ENCODE measurements at regions not wholly inside any gene's neighbourhood (a gene's known extent, or its start where the extent isn't known, plus 50 kb on each side); places are given as distances from the start of the nearest gene placed in this dataset.

DNA sequence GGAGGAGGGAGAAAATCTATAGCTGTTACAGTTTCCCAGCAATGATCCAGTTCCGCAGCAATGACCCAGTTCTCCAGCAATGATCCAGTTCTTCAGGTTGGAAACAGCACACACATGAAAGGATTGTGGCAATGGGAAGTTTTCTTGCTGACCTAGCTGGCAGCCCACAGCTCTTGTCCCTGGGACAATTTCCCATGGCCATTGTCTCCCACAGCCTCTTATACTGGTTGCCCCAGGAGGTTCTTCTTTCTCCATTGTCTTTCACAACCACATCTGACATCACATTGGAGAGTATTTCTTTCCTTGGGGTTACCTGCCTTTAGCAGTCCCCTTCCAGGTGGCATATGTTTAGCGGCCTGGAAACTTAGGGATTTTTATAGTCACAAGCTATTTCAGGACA lies 209.8 kb upstream of the PLEKHG7 start:
- Histone ChIP-seq H3K36me3 (ENCODE audit: control insufficient read depth, insufficient read depth, low read length) (no peaks in the 10 kb centered on the region), H3K27me3 (replicated peaks; ENCODE audit: control insufficient read depth, insufficient read depth, low read length) (no peaks in the 10 kb centered on the region), H3K4me3 (replicated peaks; ENCODE audit: low read depth, low read length) (no peak overlapping the region)
- TF ChIP-seq, protein P1, sequence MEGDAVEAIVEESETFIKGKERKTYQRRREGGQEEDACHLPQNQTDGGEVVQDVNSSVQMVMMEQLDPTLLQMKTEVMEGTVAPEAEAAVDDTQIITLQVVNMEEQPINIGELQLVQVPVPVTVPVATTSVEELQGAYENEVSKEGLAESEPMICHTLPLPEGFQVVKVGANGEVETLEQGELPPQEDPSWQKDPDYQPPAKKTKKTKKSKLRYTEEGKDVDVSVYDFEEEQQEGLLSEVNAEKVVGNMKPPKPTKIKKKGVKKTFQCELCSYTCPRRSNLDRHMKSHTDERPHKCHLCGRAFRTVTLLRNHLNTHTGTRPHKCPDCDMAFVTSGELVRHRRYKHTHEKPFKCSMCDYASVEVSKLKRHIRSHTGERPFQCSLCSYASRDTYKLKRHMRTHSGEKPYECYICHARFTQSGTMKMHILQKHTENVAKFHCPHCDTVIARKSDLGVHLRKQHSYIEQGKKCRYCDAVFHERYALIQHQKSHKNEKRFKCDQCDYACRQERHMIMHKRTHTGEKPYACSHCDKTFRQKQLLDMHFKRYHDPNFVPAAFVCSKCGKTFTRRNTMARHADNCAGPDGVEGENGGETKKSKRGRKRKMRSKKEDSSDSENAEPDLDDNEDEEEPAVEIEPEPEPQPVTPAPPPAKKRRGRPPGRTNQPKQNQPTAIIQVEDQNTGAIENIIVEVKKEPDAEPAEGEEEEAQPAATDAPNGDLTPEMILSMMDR (IDR thresholded peaks at IDR 0.05; ENCODE audit: insufficient read depth, low read length, poor library complexity, severe bottlenecking) = no peak
- no peak for DNase-seq (ENCODE audit: extremely low read depth, insufficient read length)

DNA sequence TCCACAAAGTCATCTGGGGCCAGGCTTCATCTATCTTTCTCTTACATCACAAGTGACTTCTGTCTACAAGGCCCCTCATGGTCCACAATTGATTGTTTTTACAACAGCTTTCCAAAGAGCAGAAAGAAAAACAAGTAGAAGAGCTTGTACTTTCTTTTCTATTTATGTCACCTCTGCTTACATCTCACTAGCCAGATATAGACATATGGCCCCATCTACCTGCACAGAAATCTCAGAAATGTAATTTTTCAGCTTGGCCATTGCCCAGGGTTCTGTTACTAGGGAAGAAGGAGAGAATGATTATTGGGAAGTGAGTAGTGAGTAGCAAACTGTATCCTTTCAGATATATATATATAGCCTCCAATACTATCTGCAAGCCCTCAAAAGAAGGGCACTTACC lies 210.5 kb upstream of the PLEKHG7 start:
- no peak for DNase-seq (ENCODE audit: extremely low read depth, insufficient read length)
- TF ChIP-seq, protein P1 (IDR thresholded peaks at IDR 0.05; ENCODE audit: insufficient read depth, low read length, poor library complexity, severe bottlenecking) = no peak
- Histone ChIP-seq H3K36me3 (ENCODE audit: control insufficient read depth, insufficient read depth, low read length) (no peaks in the 10 kb centered on the region), H3K27me3 (replicated peaks; ENCODE audit: control insufficient read depth, insufficient read depth, low read length) (no peaks in the 10 kb centered on the region), H3K4me3 (replicated peaks; ENCODE audit: low read depth, low read length) (no peak overlapping the region)

DNA sequence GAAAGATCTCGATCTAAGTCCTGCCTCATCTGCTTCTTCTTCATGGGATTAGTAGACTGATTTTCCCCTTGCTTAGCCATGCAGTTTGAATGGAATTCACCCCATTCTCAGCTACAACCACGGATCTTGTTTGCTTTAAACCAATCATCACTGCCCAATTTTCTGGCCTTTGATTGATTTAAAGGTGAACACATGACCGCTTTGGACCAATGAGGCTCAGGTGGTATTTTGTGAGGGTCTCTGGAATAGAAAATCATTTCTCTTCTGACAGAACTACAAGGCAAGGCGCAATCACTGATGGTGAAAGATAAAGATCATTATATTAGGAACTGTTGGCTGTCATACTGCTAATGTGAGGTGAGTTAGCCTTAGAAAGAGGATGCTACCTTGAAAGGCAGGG lies 213.0 kb upstream of the PLEKHG7 start:
- DNase-seq (ENCODE audit: extremely low read depth, insufficient read length) = no peak
- Histone ChIP-seq H3K4me3 (replicated peaks; ENCODE audit: low read depth, low read length) (no peak overlapping the region), H3K27me3 (replicated peaks; ENCODE audit: control insufficient read depth, insufficient read depth, low read length) (no peaks in the 10 kb centered on the region), H3K36me3 (ENCODE audit: control insufficient read depth, insufficient read depth, low read length) (no peaks in the 10 kb centered on the region)
- TF ChIP-seq, protein P1 (IDR thresholded peaks at IDR 0.05; ENCODE audit: insufficient read depth, low read length, poor library complexity, severe bottlenecking) = no peak

DNA sequence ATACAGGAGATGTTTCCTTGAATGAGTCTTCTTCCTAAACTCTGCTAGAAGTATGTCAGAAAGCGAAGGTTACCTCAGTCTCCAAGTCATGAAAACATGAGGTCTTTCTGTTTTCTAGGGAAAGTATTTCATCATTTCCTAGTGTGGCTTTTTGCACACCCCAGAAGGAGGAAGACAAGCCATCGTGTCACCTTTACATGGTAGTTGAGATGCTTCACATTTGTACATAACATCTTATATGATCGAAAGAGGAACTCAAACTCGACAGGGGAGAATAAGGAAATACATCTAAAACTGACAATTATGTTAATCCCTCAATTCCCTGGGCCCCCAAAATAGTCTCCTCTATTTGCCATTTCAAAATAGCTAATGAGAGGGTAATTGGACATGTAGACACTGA lies 214.1 kb upstream of the PLEKHG7 start:
- Histone ChIP-seq H3K4me3 (replicated peaks; ENCODE audit: low read depth, low read length) (no peak overlapping the region), H3K36me3 (ENCODE audit: control insufficient read depth, insufficient read depth, low read length) (no peaks in the 10 kb centered on the region)

DNA sequence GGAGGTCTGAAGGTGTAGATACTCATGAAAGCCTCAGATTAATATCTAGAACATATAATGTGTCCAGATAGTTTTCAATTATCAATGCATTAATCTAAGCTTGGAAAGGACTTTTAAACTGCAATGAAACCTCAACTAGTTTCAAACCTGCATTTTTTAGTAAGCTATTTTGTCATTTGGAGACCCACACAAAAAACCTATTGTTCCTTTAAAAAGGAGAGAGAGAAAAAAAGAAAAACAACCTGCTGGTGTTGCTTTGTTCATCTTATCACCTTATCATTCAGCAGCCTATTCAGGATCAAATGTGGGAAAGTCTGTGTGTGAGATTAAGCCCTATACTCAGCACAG lies 215.7 kb upstream of the PLEKHG7 start:
- Histone ChIP-seq H3K36me3 (ENCODE audit: control insufficient read depth, insufficient read depth, low read length) (no peaks in the 10 kb centered on the region), H3K27me3 (replicated peaks; ENCODE audit: control insufficient read depth, insufficient read depth, low read length) (no peaks in the 10 kb centered on the region), H3K4me3 (replicated peaks; ENCODE audit: low read depth, low read length) (no peak overlapping the region)
- TF ChIP-seq, protein P1 (IDR thresholded peaks at IDR 0.05; ENCODE audit: insufficient read depth, low read length, poor library complexity, severe bottlenecking) = no peak
- DNase-seq (ENCODE audit: extremely low read depth, insufficient read length) = no peak

More for the DNA sequence above, 214.1 kb upstream of the PLEKHG7 start:
- TF ChIP-seq, protein P1 (IDR thresholded peaks at IDR 0.05; ENCODE audit: insufficient read depth, low read length, poor library complexity, severe bottlenecking) = no peak
- DNase-seq (ENCODE audit: extremely low read depth, insufficient read length) = no peak
- no peaks in the 10 kb centered on the region for H3K27me3 ChIP-seq (replicated peaks; ENCODE audit: control insufficient read depth, insufficient read depth, low read length)

DNA sequence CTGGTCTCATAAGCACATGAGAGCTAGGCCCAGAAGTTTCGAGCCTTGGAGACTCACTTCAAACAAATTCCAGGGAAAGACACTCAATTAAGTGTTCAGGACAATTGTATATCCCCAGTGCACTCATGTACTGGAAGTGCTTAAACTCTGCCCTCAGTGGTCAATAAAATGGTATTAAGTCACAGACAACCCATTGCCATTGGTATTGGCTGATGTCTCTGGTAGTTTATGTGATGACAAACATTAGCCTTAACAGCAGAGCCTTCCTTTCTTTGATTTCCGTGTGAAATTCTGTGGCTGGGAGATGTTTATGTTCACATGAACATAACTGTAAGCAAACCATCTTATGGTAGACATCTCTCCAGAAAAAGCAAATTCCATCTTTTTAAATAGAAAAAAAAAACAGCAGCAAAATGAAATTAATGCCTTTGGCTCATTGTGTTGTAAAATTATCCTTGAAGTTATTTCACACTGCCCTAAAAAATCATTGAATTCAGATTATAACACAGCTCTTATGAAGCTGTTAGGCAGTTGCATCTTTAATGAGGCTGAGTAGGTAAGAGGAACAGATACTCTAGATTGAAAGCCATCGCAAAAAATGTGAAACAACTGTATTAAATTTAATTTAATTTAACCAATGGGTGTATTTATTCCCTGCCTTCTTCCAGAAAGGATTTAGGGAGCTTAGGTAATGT lies 216.2 kb upstream of the PLEKHG7 start:
- no peaks in the 10 kb centered on the region for H3K36me3 ChIP-seq (ENCODE audit: control insufficient read depth, insufficient read depth, low read length)
- no peak for DNase-seq (ENCODE audit: extremely low read depth, insufficient read length)
- no peaks in the 10 kb centered on the region for H3K27me3 ChIP-seq (replicated peaks; ENCODE audit: control insufficient read depth, insufficient read depth, low read length)
- TF ChIP-seq, protein P1 (IDR thresholded peaks at IDR 0.05; ENCODE audit: insufficient read depth, low read length, poor library complexity, severe bottlenecking) = no peak
- no peak overlapping the region for H3K4me3 ChIP-seq (replicated peaks; ENCODE audit: low read depth, low read length)

Measured in GM06990 (cell line).